ENCODE measurements at regions not wholly inside any gene's neighbourhood (a gene's known extent, or its start where the extent isn't known, plus 50 kb on each side); places are given as distances from the start of the nearest gene placed in this dataset.

- TF ChIP-seq GATA2 (IDR thresholded peaks at IDR 0.05; ENCODE audit: low read depth, low read length) (no peak), GATA3 (IDR thresholded peaks at IDR 0.05; ENCODE audit: low read depth, low read length) (no peak)
These were observed 72.1 kb upstream of the LHX8 start for GRCh38 chr1:75062111-75062510.

All from SH-SY5Y (cell line).